CD4-positive, CD25-positive, alpha-beta regulatory T cell (primary cell): ENCODE measurements at regions not wholly inside any gene's neighbourhood (a gene's known extent, or its start where the extent isn't known, plus 50 kb on each side); places are given as distances from the start of the nearest gene placed in this dataset.

Experiments used
- ATAC-seq, 2 donors: fragments of 150-1000 bp; cut with Tn5 transposase; one replicate each; pipeline ENCODE4 v1.10.0; 2021; ENCODE audit warnings: low read depth in 2 of 2, moderate number of reproducible peaks in 2 of 2, moderate library complexity in 1 of 2
- DNase-seq, 3 donors: peaks; one replicate each; pipeline versions ENCODE4 v3.0.0 to v3.0.0-alpha.2; 2012 to 2022; ENCODE audit warnings: mixed read lengths in 1 of 3
- H3K27ac ChIP-seq: one replicate; pipeline ENCODE4 v1.7.0; 2013; ENCODE audit warnings: mild to moderate bottlenecking, low read length; ENCODE audit not compliant: insufficient read depth, poor library complexity, severe bottlenecking
- H3K27me3 ChIP-seq: one replicate; pipeline ENCODE4 v1.7.0; 2013; ENCODE audit warnings: low read length; ENCODE audit not compliant: control insufficient read depth, insufficient read depth
- H3K36me3 ChIP-seq: one replicate; pipeline ENCODE4 v1.7.0; 2013; ENCODE audit warnings: mild to moderate bottlenecking, low read length, moderate library complexity; ENCODE audit not compliant: control insufficient read depth, insufficient read depth
- H3K4me1 ChIP-seq: 2 replicates; pipeline ENCODE4 v1.7.0; 2013; ENCODE audit warnings: mild to moderate bottlenecking, low read length; ENCODE audit not compliant: insufficient read depth, control insufficient read depth, poor library complexity, severe bottlenecking
- H3K4me3 ChIP-seq: one replicate; pipeline ENCODE4 v1.7.0; 2013; ENCODE audit warnings: low read depth, mild to moderate bottlenecking, low read length, moderate library complexity
- H3K9me3 ChIP-seq, 2 experiments: 1 replicate in 1 of 2; 2 replicates in 1 of 2; pipeline ENCODE4 v1.7.0; 2013; ENCODE audit warnings: low read length in 2 of 2, mild to moderate bottlenecking in 1 of 2, moderate library complexity in 1 of 2; ENCODE audit not compliant: control insufficient read depth in 2 of 2
- H3K27ac Mint-ChIP-seq, 3 donors: one replicate each; pipeline ENCODE4 v1.8.0; 2020 to 2022; ENCODE audit warnings: mild to moderate bottlenecking in 3 of 3, mixed read lengths in 3 of 3, moderate library complexity in 2 of 3
- H3K27me3 Mint-ChIP-seq: one replicate; pipeline ENCODE4 v1.8.0; 2022; ENCODE audit warnings: mild to moderate bottlenecking, mixed read lengths
- H3K36me3 Mint-ChIP-seq: one replicate; pipeline ENCODE4 v1.8.0; 2020; ENCODE audit warnings: mixed read lengths
- H3K4me1 Mint-ChIP-seq, 4 donors: one replicate each; pipeline ENCODE4 v1.8.0; 2020 to 2022; ENCODE audit warnings: mixed read lengths in 4 of 4, mild to moderate bottlenecking in 1 of 4
- H3K4me3 Mint-ChIP-seq, 4 donors: one replicate each; pipeline ENCODE4 v1.8.0; 2020 to 2022; ENCODE audit warnings: mild to moderate bottlenecking in 4 of 4, mixed read lengths in 4 of 4, moderate library complexity in 3 of 4
- H3K9me3 Mint-ChIP-seq, 7 donors: one replicate each; pipeline ENCODE4 v1.8.0; 2020 to 2022; ENCODE audit warnings: mixed read lengths in 7 of 7, mild to moderate bottlenecking in 3 of 7, moderate library complexity in 2 of 7

DNA sequence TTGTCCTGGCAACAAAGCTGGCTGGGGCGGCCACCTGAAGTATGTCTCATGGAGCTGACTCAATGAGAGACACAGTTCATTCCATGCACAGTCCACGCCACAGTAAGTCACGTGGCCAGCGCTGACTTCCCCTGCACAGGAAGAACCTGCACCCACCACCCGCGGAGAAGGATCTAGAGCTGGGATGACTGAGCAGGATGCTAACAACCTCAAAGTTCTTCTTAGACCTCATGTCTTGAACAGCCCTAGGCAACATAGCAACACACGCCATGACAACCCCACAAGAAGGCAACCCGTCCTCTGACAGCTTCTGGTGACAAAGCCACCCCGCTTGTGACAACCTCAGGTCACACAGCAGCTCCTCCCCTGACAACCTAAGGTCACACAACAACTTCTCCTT, 76.9 kb upstream of the B3GAT1 start:
- H3K9me3 Mint-ChIP-seq, result peaks cover 0 to 5% (median 2%) of the 10 kb centered on the region in 7 donors
- no peaks in the 10 kb centered on the region for H3K4me1 Mint-ChIP-seq
- H3K9me3 ChIP-seq, result no peaks in the 10 kb centered on the region
- peaks cover 4% of the 10 kb centered on the region for H3K27me3 Mint-ChIP-seq
- no peak overlapping the region for H3K27ac Mint-ChIP-seq
- H3K36me3 Mint-ChIP-seq, result no peaks in the 10 kb centered on the region
- no peak overlapping the region for H3K4me3 Mint-ChIP-seq
- no peak overlapping the region for H3K27ac ChIP-seq
- no peak for ATAC-seq
- no peaks in the 10 kb centered on the region for H3K27me3 ChIP-seq
- no peaks in the 10 kb centered on the region for H3K36me3 ChIP-seq
- H3K4me1 ChIP-seq, result no peaks in the 10 kb centered on the region
- no peak for DNase-seq
- no peak overlapping the region for H3K4me3 ChIP-seq

DNA sequence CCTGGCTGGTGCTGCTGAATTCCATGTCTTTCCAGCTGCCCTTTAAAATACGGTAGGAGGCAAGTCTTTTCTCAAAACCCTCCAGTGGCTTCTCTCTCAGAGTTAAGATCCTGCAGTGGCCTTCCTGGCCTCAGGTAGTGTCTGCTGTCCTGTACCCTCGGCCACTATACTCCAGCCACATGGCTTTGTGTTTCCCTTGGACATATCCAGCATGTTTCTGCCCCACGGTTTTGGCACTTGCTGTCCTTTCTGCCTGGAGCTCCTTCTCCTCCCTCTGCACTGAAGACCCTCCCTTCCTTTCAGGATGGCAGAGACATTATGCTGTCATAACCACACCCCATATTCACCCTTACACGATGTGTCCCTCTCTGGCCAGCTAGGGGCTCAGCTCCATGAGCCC, 76.5 kb upstream of the B3GAT1 start:
- Histone ChIP-seq H3K4me3 (no peak overlapping the region), H3K27ac (no peak overlapping the region), H3K36me3 (no peaks in the 10 kb centered on the region), H3K4me1 (no peaks in the 10 kb centered on the region), H3K9me3 (no peaks in the 10 kb centered on the region), H3K27me3 (no peaks in the 10 kb centered on the region)
- H3K4me3 Mint-ChIP-seq, result no peak overlapping the region
- no peak overlapping the region for H3K27ac Mint-ChIP-seq
- peaks cover 4% of the 10 kb centered on the region for H3K27me3 Mint-ChIP-seq
- H3K9me3 Mint-ChIP-seq, result peaks cover 0 to 6% (median 2%) of the 10 kb centered on the region in 7 donors
- H3K36me3 Mint-ChIP-seq, result no peaks in the 10 kb centered on the region
- ATAC-seq (no peak), DNase-seq (no peak)
- H3K4me1 Mint-ChIP-seq, result no peaks in the 10 kb centered on the region

DNA sequence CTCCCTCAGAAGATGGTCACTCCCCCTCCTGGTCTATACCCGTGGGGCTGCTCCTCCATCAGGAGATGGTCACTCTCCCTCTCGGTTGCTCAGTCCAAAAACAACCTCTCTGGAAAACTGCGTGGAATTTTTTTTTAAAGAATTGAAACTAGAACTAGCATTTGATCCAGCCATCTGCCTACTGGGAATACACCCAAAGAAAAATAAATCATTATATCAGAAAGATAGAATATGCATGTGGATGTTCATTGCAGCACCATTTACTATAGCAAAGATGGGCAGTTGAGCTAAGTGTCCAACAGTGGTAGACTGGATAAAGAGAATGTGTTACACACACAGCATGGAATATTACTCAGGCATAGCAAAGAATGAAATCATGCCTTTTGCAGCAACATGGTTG, 75.7 kb upstream of the B3GAT1 start:
- H3K9me3 ChIP-seq, result no peaks in the 10 kb centered on the region
- Mint-ChIP-seq H3K4me1 (no peaks in the 10 kb centered on the region), H3K27ac (no peak overlapping the region), H3K9me3 (peaks cover 0 to 6% (median 0%) of the 10 kb centered on the region in 7 donors), H3K27me3 (peaks cover 4% of the 10 kb centered on the region), H3K36me3 (no peaks in the 10 kb centered on the region), H3K4me3 (no peak overlapping the region)
- no peaks in the 10 kb centered on the region for H3K36me3 ChIP-seq
- ATAC-seq (no peak), DNase-seq (no peak)
- no peaks in the 10 kb centered on the region for H3K4me1 ChIP-seq
- H3K27ac ChIP-seq, result no peak overlapping the region
- no peaks in the 10 kb centered on the region for H3K27me3 ChIP-seq
- no peak overlapping the region for H3K4me3 ChIP-seq

DNA sequence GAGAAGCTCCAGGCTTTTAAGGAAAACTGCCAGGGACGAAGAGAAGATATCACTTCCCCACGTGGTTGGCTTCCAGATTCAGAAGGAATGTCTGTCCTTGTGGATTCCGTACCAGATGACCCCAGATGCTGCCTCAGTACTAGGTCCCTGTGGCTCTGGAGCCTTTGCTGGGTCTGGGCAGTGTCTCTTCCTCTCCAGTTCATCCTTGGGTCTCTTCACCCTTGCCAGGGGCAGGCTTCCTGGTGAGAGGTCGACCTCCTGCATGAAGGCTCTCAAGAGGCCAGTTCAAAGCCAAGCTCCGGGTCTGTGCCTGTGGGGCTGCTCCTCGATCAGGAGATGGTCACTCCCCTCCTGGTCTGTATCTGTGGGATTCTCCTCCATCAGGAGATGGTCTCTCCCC, 74.7 kb upstream of the B3GAT1 start:
- no peak overlapping the region for H3K27ac ChIP-seq
- Mint-ChIP-seq H3K36me3 (no peaks in the 10 kb centered on the region), H3K27me3 (peaks cover 4% of the 10 kb centered on the region), H3K27ac (no peak overlapping the region), H3K4me3 (no peak overlapping the region), H3K9me3 (peaks cover 0 to 6% (median 0%) of the 10 kb centered on the region in 7 donors), H3K4me1 (no peaks in the 10 kb centered on the region)
- no peaks in the 10 kb centered on the region for H3K36me3 ChIP-seq
- H3K27me3 ChIP-seq, result no peaks in the 10 kb centered on the region
- no peak overlapping the region for H3K4me3 ChIP-seq
- no peaks in the 10 kb centered on the region for H3K9me3 ChIP-seq
- no peaks in the 10 kb centered on the region for H3K4me1 ChIP-seq
- DNase-seq, result no peak
- ATAC-seq, result no peak

DNA sequence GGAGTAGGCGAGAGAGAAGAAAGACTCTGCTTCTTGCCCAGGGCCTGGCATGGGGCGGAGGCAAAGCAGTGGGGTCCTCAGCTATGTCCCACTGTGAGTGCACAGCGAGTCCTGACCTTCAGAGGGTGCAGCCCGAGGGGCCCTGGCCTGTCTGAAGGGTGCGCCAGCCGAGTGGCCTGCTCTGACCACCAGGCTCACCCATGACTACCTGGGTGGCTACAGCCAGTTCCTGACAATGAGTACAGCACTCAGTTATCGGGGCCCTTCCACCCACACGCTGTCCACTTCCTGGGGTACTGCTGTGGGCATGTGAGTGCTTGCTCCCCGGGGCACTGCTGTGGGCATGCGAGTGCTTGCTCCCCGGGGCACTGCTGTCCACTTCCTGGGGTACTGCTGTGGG, 74.1 kb upstream of the B3GAT1 start:
- Mint-ChIP-seq H3K4me1 (no peaks in the 10 kb centered on the region), H3K9me3 (peaks cover 0 to 6% (median 0%) of the 10 kb centered on the region in 7 donors), H3K27me3 (peaks cover 4% of the 10 kb centered on the region), H3K27ac (no peak overlapping the region), H3K4me3 (no peak overlapping the region), H3K36me3 (no peaks in the 10 kb centered on the region)
- Histone ChIP-seq H3K36me3 (no peaks in the 10 kb centered on the region), H3K27ac (no peak overlapping the region), H3K4me3 (no peak overlapping the region), H3K9me3 (no peaks in the 10 kb centered on the region), H3K4me1 (no peaks in the 10 kb centered on the region), H3K27me3 (no peaks in the 10 kb centered on the region)
- no peak for ATAC-seq
- DNase-seq, result no peak

DNA sequence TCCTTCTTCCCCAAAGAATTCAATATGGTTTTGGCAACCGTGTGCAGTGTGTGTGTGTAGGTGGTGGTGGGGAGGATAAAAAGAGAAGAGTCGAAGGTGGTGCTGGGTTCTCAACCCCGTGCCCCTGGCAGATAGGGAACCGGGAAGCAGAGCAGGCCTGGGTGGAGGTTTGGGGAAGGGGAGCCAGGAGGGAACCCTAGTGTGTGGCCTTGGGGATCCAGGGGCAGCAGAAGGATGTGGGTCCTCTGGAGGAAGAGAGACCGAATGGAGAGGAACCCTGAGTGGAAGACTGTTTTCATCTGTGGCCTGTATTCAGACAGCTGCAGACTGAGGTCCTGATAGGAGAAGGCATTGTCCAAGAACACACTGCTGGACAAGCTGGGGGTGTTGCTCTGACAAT, 73.3 kb upstream of the B3GAT1 start:
- H3K9me3 Mint-ChIP-seq, result peaks cover 0 to 6% (median 0%) of the 10 kb centered on the region in 7 donors
- H3K4me3 Mint-ChIP-seq, result no peak overlapping the region
- Histone ChIP-seq H3K27me3 (no peaks in the 10 kb centered on the region), H3K4me3 (no peak overlapping the region), H3K27ac (no peak overlapping the region), H3K4me1 (no peaks in the 10 kb centered on the region), H3K9me3 (no peaks in the 10 kb centered on the region), H3K36me3 (no peaks in the 10 kb centered on the region)
- DNase-seq, result no peak
- H3K4me1 Mint-ChIP-seq, result no peaks in the 10 kb centered on the region
- no peak for ATAC-seq
- H3K27ac Mint-ChIP-seq, result no peak overlapping the region
- H3K27me3 Mint-ChIP-seq, result peaks cover 4% of the 10 kb centered on the region
- no peaks in the 10 kb centered on the region for H3K36me3 Mint-ChIP-seq

DNA sequence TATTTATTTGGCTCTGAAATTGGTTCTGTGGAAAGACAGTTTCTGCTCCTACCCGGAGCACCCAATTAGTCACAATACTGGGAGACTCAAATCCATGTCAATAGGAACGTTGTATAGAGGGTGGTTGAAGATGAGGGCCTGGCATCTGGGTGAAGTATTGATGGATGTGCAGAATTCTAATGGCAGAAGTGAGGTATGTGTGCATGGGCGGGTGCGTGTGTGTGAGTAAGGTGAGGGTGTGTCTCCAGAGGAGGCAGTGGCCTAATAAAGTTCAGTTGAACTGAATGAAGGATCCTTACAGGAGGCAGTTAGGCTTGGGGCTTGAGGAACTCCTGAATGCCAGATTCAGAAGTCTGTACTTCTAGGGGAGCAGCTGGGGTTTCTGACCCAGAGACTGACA, 71.8 kb upstream of the B3GAT1 start:
- ATAC-seq (no peak), DNase-seq (no peak)
- Histone ChIP-seq H3K27ac (no peak overlapping the region), H3K27me3 (no peaks in the 10 kb centered on the region), H3K4me1 (no peaks in the 10 kb centered on the region), H3K36me3 (no peaks in the 10 kb centered on the region), H3K4me3 (no peak overlapping the region), H3K9me3 (no peaks in the 10 kb centered on the region)
- Mint-ChIP-seq H3K9me3 (peaks cover 0 to 6% (median 0%) of the 10 kb centered on the region in 7 donors), H3K4me1 (no peaks in the 10 kb centered on the region), H3K27me3 (peaks cover 4% of the 10 kb centered on the region), H3K27ac (no peak overlapping the region), H3K4me3 (no peak overlapping the region), H3K36me3 (no peaks in the 10 kb centered on the region)

DNA sequence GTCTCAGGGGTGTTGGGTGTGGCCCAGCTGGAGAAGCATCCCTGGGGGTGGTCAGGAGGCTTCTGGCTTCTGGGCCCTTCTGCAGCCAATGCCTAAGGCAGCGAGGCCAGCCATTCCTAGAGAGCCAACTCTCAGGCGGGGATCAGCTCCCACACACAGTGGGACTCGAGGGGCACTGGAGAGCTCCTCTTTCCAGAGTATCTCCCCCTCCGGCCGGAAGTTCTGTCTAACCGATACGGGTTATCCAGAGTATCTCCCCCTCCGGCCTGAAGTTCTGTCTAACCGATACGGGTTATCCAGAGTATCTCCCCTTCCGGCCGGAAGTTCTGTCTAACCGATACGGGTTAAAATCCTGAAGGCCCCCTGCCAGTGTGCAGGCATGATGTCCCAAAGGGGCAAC, 71.2 kb upstream of the B3GAT1 start:
- no peak for ATAC-seq
- no peak overlapping the region for H3K27ac Mint-ChIP-seq

More for the DNA sequence above, 71.2 kb upstream of the B3GAT1 start:
- H3K9me3 ChIP-seq, result no peaks in the 10 kb centered on the region
- Mint-ChIP-seq H3K9me3 (peaks cover 0 to 3% (median 0%) of the 10 kb centered on the region in 7 donors), H3K4me1 (no peaks in the 10 kb centered on the region), H3K4me3 (no peak overlapping the region), H3K27me3 (peaks cover 4% of the 10 kb centered on the region), H3K36me3 (no peaks in the 10 kb centered on the region)
- H3K4me3 ChIP-seq, result no peak overlapping the region
- H3K36me3 ChIP-seq, result no peaks in the 10 kb centered on the region
- H3K27ac ChIP-seq, result no peak overlapping the region
- H3K4me1 ChIP-seq, result no peaks in the 10 kb centered on the region
- H3K27me3 ChIP-seq, result no peaks in the 10 kb centered on the region
- DNase-seq, result no peak
